ENCODE measurements at regions not wholly inside any gene's neighbourhood (a gene's known extent, or its start where the extent isn't known, plus 50 kb on each side); places are given as distances from the start of the nearest gene placed in this dataset.

DNA sequence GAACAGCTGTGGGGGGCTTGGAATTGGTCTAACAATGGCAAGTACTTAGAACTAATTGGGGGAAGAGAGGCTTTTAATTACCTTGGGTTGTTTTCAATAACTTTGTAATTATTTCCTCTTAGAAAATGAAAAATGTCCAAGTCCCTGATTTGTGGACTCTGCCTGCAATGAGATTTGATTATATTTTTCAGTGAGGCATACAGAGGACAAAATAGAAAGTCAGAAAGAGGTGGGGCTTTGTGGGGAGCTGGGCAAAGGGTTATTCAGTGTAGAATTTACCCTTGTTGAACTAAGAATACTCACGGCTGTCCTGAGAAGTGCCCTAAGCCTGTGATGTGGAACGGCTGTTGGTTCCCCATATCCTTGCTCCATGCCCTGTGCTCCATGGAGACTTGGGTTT, 153.0 kb downstream of the ICE1 start:
- DNase-seq = no peak

GRCh38 chr5:5573798-5574380, 151.4 kb downstream of the ICE1 start:
- DNase-seq = no peak

GRCh38 chr5:5572976-5573797, 150.7 kb downstream of the ICE1 start:
- DNase-seq = no peak

DNA sequence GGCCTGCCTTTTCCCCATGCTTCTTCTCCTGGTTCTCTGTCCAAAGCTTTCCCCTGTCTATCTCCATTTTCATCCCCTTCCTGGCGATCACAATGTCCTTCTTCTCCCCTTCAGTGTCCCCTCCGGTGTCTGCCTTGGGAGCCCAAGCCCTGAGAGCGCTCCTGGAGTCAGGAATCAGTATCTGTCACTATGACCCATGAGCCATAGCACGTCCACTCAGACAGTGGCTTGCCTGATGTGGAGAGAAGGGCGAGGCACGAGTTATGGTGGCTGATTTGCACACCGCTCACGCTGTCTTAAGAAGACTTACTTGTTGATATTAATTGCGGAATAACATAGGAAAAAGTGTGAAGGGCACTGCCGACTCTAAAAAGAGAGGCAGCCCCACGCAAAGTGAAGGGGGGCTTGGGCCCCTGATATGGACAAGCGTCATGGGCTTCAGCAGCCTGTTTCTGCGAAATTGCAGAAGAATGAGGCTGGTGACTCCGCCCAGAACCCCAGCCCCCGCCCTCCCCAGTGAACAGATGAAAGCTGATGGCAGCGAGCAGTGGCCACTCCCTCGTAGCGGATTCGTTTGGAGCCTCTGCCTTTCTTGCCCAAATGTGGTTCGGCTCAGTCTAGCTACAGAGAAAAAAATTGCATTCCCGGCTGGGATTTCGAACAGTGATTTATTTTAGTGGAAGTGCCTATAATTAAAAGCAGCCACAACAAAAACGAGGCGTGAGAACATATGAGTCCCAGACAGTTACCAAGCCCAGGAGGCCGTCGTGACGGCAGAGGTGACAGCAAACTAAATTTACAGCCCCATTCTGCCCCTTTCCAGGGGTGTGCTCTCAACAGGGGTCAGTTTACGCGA, 149.8 kb downstream of the ICE1 start:
- no peak for DNase-seq

GRCh38 chr5:5570646-5571045, 148.2 kb downstream of the ICE1 start:
- DNase-seq = no peak

DNA sequence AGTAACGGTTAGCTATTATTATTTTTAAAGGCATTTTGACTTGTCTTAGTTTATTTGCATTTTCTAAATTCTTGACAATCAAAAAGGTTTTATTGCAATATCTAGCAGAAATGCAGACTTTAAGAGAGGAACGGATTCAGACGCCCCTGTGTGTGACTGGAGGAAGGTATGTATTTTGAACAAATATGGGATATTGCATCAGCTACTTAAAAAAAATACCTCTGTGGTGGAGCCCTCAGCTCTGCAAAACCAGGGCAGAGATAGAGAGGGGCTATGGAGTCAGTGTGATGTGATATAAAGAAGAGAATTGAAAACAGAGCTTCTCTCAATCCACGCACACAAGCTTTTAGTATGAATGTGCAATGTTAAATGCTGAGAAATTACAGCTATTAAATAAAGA, 142.4 kb downstream of the ICE1 start:
- DNase-seq = no peak

- DNase-seq = peak; percentile 50 to 87
Observed at GRCh38 chr5:5560016-5560415, 137.5 kb downstream of the ICE1 start.

DNA sequence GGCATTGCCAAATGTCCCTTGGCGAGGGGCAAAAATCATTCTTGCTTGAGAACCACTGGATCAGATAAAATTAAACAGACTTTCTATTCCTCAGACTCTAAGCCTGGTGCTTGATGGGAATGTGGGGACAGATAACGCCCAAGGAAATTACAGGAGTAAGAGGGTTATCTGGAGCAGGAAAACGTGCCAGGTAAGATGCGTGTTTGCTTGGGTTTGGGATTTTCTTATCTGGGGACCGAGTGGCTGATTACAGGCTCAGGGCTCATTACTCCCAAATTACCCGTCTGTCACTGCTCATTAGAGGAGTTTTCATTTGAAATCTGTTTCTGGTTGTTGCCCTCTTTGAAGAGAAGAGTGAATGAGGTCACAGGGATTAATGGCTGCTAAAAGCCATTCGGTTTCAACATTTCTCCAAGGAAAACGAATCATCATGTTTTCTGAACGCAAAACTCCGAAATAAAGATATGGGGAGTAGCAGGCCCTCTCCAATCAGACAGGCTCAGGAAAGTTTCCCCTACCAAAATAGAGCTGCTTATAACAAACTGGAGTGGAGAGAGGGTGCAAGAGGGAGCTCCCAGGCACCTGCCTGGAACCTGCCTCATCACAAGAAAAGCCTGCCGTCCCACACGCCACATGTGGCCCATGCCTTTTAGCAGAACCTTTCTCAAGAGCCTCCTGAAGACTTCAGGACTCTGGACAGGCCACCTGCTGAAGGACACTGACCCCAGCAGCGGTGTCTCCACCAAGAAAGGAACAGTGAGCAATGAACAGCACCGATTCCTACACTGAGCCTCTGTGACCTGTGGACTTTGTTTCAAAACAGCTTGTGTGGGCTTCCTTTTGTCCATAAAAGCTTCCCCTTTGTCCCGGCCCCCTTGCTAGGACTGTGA, 136.4 kb downstream of the ICE1 start:
- DNase-seq = no peak

- DNase-seq = no peak
Observed at GRCh38 chr5:5558102-5558501, 135.6 kb downstream of the ICE1 start.

DNA sequence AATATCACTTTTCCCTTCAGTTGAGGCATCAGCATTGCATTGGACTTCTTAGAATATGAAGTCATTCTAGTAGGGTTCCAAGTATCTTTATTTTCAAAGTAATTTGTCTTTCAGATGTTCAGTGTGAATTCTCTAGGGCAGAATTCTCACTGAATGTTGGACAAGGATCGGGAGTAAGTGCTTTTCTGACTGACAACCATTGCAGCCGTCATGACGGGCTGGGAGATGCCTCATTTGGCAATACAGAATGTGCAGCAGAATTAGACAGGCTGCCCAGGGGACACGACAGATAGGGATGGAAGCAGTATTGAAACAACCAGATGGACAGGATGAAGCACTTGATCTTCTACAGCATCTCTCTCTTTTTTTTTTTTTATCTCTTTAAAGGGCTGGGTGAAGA, 129.0 kb downstream of the ICE1 start:
- no peak for DNase-seq

DNA sequence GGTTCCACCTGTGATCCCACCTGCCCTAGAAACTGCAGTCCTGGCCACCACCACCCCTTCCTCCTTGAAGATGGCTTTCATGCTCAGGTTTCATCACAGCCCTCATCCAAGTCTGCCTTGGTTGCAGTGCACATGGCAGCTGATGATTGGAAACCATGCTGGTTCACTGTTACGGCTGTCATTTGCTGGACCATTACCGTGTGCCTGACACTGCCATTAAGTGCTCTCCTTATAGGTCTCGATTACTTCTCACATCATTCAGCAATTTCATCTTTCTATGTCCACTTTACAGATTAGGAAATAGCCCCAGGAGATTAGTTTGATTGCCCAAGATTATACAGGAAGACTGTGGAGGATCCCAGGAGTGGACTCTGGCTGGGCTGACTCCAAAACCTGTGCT, 123.9 kb downstream of the ICE1 start:
- DNase-seq = no peak

- DNase-seq = no peak
Observed at GRCh38 chr5:5544094-5544663, 121.7 kb downstream of the ICE1 start.

- DNase-seq = no peak
Observed at GRCh38 chr5:5542654-5543053, 120.2 kb downstream of the ICE1 start.

GRCh38 chr5:5540065-5540464, 117.6 kb downstream of the ICE1 start:
- DNase-seq = no peak
